T-helper 17 cell (primary cell): ENCODE measurements at regions not wholly inside any gene's neighbourhood (a gene's known extent, or its start where the extent isn't known, plus 50 kb on each side); places are given as distances from the start of the nearest gene placed in this dataset.
A peak's percentile ranks its signal among the peaks of the same experiment; 100 is the strongest.

ENCODE experiments used
- ATAC-seq: fragments of 150-1000 bp; cut with Tn5 transposase; 2 replicates; pipeline ENCODE4 v1.10.0; 2021; ENCODE audit warnings: mild to moderate bottlenecking, moderate library complexity
- DNase-seq, 3 donors: peaks; one replicate each; pipeline versions ENCODE4 v3.0.0 to v3.0.0-alpha.2; 2020 to 2021
- H3K9me3 ChIP-seq: one replicate; pipeline ENCODE4 v1.7.0; 2013; ENCODE audit warnings: low read length, mild to moderate bottlenecking; ENCODE audit not compliant: control insufficient read depth, poor library complexity, severe bottlenecking
- H3K27ac Mint-ChIP-seq: one replicate; pipeline ENCODE4 v1.8.0; 2022; ENCODE audit warnings: mild to moderate bottlenecking, moderate library complexity, mixed read lengths
- H3K27me3 Mint-ChIP-seq: one replicate; pipeline ENCODE4 v1.8.0; 2022; ENCODE audit warnings: mixed read lengths
- H3K36me3 Mint-ChIP-seq: one replicate; pipeline ENCODE4 v1.8.0; 2022; ENCODE audit warnings: low read depth, mixed read lengths
- H3K4me1 Mint-ChIP-seq: one replicate; pipeline ENCODE4 v1.8.0; 2022; ENCODE audit warnings: mild to moderate bottlenecking, mixed read lengths
- H3K4me3 Mint-ChIP-seq: one replicate; pipeline ENCODE4 v1.8.0; 2022; ENCODE audit warnings: mild to moderate bottlenecking, moderate library complexity, mixed read lengths

DNA sequence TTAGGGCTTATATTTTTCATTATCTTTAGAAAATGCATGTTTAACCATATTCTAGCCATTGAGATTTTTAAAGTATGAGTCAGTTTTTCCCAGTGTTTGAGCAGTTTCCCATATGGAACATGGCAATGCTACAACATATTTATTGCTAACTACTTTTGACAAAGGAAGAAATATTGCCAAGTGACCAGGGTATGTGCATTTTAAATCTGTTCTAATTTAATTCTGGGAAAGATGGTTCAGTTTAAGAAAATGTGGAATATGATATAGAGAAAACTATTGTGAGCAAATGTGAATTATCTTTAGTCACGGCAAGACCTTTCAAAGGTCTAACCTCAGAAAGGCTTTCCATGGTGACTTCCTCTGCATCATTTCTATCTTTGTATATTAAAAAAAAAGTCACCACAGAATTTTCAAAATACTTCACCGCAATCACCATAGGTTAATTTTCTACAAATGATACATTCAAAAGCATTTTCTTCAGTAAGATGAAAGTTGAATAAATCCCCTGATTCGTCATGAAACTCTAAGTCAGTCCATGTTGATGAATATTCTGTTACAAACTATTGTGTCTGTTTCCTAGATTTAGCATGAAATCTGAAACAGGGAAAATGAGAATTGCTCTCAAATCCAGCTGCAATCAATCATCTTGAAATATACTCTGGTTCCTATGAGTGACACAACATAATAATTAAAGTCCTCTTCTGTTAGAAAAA lies 2349.0 kb upstream of the TENM3 start:
- Mint-ChIP-seq H3K36me3 (no peaks in the 10 kb centered on the region), H3K27me3 (no peaks in the 10 kb centered on the region), H3K4me1 (no peaks in the 10 kb centered on the region), H3K4me3 (no peak overlapping the region), H3K27ac (no peak overlapping the region)
- no peak for DNase-seq
- H3K9me3 ChIP-seq, result no peaks in the 10 kb centered on the region
- no peak for ATAC-seq

DNA sequence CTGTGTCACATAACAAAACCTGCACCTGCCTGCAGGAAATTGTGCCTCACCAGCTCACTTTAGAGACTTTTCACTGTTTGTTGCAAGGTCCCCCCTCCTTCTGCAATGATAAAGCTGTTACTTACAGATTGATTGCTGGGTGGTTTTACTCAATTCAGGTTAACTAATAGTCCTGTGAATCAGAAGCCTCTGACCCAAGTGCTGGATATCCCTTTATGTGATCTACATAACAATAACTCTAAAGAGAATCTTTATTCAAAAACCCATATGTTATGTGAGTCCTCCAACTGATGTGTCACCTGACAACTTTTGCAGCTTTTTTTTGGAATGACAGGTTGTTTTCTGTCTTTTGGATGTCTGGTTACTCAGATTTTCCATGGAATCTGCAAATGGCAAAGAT lies 2323.6 kb upstream of the TENM3 start:
- ATAC-seq, result no peak
- no peaks in the 10 kb centered on the region for H3K9me3 ChIP-seq
- Mint-ChIP-seq H3K27me3 (no peaks in the 10 kb centered on the region), H3K4me3 (no peak overlapping the region), H3K36me3 (no peaks in the 10 kb centered on the region), H3K27ac (no peak overlapping the region), H3K4me1 (no peaks in the 10 kb centered on the region)
- DNase-seq, result no peak

DNA sequence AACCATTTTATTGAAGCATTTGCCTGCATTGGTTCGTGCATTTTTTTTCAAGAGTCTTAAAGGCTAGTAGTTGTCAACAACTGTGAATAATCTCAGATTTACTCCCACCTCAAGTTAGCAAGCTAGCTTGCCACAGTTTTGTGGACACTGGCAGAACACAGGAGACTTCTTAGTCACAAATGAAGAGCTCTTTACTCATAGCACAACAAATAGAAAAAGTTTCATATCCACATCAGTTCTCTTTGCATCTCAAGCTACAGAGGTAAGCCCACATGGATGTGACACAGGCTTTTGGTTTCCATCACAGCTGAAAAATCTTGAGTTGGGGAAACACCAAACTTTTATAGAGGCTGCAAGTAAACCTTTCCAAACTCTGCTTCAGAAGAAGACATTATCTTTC lies 2315.7 kb upstream of the TENM3 start:
- H3K4me3 Mint-ChIP-seq, result no peak overlapping the region
- peaks cover 2% of the 10 kb centered on the region for H3K9me3 ChIP-seq
- no peaks in the 10 kb centered on the region for H3K36me3 Mint-ChIP-seq
- DNase-seq (no peak), ATAC-seq (no peak)
- H3K4me1 Mint-ChIP-seq, result no peaks in the 10 kb centered on the region
- no peaks in the 10 kb centered on the region for H3K27me3 Mint-ChIP-seq
- H3K27ac Mint-ChIP-seq, result no peak overlapping the region

DNA sequence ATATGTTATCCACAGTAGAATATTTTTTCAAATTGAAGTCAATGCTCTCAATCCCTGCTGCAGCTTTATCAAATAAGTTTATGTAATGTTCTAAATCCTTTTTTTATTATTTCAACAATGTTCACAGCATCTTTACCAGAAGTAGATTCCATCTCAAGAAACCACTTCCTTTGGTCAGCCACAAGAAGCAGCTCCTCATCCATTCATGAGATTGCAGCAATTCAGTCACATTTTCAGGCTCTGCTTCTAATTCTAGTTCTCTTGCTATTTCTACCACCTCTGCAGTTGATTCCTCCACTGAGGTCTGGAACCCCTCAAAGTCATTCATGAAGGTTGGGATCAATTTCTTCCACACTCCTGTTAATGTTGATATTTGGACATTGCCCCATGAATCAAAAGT lies 2301.3 kb upstream of the TENM3 start:
- Mint-ChIP-seq H3K27ac (no peak overlapping the region), H3K36me3 (no peaks in the 10 kb centered on the region), H3K27me3 (no peaks in the 10 kb centered on the region), H3K4me1 (no peaks in the 10 kb centered on the region), H3K4me3 (no peak overlapping the region)
- no peaks in the 10 kb centered on the region for H3K9me3 ChIP-seq
- ATAC-seq (no peak), DNase-seq (no peak)

DNA sequence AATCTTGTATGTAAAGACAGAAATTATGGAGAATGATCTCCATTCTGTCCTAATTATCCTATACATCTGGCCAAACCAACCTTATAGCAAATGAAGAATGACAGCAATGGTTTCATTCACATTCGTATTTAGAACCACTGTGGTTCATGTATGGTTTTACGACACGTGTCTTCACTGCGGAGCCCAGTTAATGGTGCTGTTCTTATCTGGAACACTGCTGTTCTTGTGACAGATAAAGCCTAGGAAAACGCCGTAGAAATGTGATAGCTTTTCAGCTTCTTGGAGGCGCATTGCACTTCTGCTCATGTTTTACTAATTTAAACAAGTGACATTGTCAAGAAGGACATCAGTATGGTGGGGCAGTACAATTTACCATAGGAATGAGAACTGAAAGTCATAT lies 2266.4 kb upstream of the TENM3 start:
- no peaks in the 10 kb centered on the region for H3K4me1 Mint-ChIP-seq
- no peak for ATAC-seq
- H3K27ac Mint-ChIP-seq, result no peak overlapping the region
- H3K4me3 Mint-ChIP-seq, result no peak overlapping the region
- no peaks in the 10 kb centered on the region for H3K9me3 ChIP-seq
- no peaks in the 10 kb centered on the region for H3K36me3 Mint-ChIP-seq
- DNase-seq, result no peak
- H3K27me3 Mint-ChIP-seq, result no peaks in the 10 kb centered on the region

DNA sequence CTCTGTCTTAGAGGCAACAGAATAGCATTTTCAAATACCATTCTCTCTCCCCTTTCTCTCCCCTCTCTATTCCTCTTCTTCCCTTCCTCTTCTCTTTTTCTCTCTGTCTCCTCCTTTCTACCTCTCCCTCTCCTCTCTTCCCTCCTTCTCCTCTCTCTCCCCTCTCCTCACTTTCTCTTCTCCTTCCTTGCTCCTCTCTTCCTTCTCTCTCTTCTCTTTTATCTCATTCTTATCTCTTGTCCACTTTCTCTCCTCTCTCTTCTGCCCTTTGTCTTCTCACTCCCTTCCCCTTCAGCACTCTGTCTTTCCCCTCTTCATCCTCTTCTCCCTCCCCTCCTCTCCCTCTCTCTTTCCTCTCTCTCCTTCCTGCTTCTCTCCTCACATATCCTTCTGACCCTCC lies 2265.8 kb upstream of the TENM3 start:
- Mint-ChIP-seq H3K4me1 (no peaks in the 10 kb centered on the region), H3K4me3 (no peak overlapping the region), H3K27me3 (no peaks in the 10 kb centered on the region), H3K27ac (no peak overlapping the region), H3K36me3 (no peaks in the 10 kb centered on the region)
- DNase-seq, result no peak
- no peak for ATAC-seq
- H3K9me3 ChIP-seq, result peaks cover 2% of the 10 kb centered on the region

DNA sequence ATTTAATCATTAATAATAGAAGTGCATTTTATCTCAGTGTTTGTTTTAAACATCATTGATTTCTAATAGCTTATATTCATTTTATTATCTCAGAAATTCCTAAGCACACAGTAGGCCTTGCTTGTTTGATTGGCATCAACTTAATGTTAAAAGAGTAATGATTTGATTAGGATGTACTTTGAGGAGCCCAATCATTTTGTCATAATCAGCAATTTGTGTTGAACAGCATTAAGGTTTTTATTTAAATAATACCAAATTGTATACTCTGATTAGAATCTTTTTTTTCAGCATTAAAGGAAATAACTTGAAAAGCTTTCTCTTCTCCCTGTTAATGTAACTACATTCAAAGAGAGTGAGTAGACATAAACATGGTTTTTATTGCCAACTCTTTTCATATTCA lies 2262.0 kb upstream of the TENM3 start:
- ATAC-seq, result no peak
- no peak for DNase-seq
- Mint-ChIP-seq H3K4me3 (no peak overlapping the region), H3K36me3 (no peaks in the 10 kb centered on the region), H3K4me1 (no peaks in the 10 kb centered on the region), H3K27me3 (no peaks in the 10 kb centered on the region), H3K27ac (no peak overlapping the region)
- peaks cover 2% of the 10 kb centered on the region for H3K9me3 ChIP-seq

DNA sequence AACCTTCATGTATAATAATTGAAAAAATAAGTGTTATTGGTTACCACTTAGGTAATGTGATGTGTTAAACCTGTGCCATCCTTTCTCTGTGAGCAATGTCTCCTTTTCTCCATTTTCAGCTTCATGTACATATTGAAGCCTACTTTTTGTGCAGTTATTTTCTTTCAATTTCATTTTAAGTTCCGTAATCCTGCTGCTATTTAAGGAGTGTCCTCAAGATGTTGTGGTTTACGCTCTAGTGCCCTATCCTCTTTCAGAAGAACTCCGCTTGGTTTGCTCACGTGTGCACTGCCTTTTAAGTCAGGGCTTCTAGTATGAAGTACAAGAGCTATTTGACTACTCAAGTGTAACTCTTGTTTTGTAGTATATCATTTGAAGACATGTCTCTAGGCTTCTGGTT lies 2253.2 kb upstream of the TENM3 start:
- no peak for DNase-seq
- ATAC-seq, result peak; percentile 53
- no peaks in the 10 kb centered on the region for H3K36me3 Mint-ChIP-seq
- no peaks in the 10 kb centered on the region for H3K27me3 Mint-ChIP-seq
- H3K4me3 Mint-ChIP-seq, result no peak overlapping the region
- H3K4me1 Mint-ChIP-seq, result no peaks in the 10 kb centered on the region
- H3K9me3 ChIP-seq, result no peaks in the 10 kb centered on the region
- H3K27ac Mint-ChIP-seq, result no peak overlapping the region

DNA sequence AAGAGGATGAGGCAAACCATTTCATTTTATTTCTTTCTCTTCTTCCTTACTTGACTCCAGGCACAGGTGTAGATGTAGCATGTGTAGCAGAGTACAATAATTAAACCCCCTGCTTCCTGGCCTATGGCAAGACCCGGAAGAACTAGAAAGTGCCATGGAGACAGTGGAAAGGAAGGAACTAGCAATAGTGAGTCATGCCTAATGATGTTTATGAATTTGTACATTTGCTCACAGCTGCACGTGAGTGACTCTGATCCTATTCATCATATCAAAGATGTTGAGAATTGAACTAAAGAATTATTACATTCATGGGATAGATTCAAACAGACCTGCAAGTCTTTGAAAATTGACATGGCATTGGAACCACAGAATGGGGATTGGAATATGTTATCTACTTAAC lies 2233.9 kb upstream of the TENM3 start:
- no peak overlapping the region for H3K4me3 Mint-ChIP-seq

DNA sequence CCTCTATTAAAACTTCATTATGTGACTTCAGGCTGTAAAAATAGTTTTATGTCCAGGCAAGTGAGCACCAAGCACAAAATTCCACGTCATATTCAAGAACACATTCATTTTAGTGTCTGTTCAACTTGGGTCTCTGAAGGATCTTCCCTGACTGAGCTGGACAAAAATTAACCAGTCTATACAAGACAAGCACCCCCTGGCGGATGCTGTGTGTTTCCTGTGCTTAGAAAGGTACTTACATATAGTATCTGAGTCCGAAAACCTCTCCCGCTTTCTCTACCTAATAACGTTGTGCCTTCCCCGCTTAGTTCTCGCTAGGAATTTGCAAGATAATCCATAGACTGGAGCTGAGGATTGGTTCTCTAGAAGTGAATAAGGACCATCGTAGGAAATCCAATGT lies 2214.5 kb upstream of the TENM3 start:
- no peak overlapping the region for H3K27ac Mint-ChIP-seq
- ATAC-seq (no peak), DNase-seq (no peak)
- H3K27me3 Mint-ChIP-seq, result no peaks in the 10 kb centered on the region
- H3K4me3 Mint-ChIP-seq, result no peak overlapping the region
- no peaks in the 10 kb centered on the region for H3K9me3 ChIP-seq
- no peaks in the 10 kb centered on the region for H3K4me1 Mint-ChIP-seq
- H3K36me3 Mint-ChIP-seq, result no peaks in the 10 kb centered on the region

More for the DNA sequence above, 2233.9 kb upstream of the TENM3 start:
- H3K27me3 Mint-ChIP-seq, result no peaks in the 10 kb centered on the region
- no peak for DNase-seq
- H3K27ac Mint-ChIP-seq, result no peak overlapping the region
- H3K36me3 Mint-ChIP-seq, result no peaks in the 10 kb centered on the region
- no peaks in the 10 kb centered on the region for H3K4me1 Mint-ChIP-seq
- no peak for ATAC-seq
- H3K9me3 ChIP-seq, result no peaks in the 10 kb centered on the region

DNA sequence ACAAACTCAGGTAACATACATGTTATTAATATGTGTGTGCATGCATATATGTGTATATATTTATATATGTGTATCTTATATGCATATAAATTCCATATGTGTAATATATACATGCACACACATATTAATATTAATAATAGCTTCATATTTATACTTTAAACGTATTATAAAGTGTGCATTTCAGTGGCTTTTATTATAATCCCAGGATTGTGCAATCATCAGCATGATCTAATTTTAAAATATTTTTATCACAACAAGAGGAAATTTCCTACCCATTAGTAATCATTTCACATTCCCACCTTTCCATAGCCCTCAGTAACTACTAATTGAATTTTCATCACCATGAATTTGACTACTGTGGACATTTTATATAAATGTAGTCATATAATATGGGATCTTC lies 2211.9 kb upstream of the TENM3 start:
- Mint-ChIP-seq H3K27me3 (no peaks in the 10 kb centered on the region), H3K36me3 (no peaks in the 10 kb centered on the region), H3K4me3 (no peak overlapping the region), H3K4me1 (no peaks in the 10 kb centered on the region), H3K27ac (no peak overlapping the region)
- ATAC-seq (no peak), DNase-seq (no peak)
- no peaks in the 10 kb centered on the region for H3K9me3 ChIP-seq

DNA sequence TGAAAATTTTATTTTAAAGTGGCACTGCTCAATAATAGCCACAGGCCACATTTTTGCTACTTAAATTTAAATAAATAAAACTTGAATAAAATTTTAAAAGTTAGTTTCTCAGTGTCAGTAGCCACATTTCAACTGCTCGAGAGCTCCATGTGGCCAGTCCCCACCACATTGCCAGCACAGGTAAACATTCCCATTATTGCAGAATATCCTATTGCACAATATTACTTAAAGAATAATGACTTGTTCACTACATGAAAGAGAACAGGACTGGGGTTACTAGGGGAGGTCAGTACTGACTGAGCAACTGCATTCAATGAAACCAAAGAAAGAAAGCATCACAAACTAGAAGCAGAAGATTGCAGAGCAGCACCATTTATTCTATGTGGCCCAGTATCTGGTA lies 2201.6 kb upstream of the TENM3 start:
- Mint-ChIP-seq H3K27ac (no peak overlapping the region), H3K4me1 (no peaks in the 10 kb centered on the region), H3K27me3 (no peaks in the 10 kb centered on the region)

DNA sequence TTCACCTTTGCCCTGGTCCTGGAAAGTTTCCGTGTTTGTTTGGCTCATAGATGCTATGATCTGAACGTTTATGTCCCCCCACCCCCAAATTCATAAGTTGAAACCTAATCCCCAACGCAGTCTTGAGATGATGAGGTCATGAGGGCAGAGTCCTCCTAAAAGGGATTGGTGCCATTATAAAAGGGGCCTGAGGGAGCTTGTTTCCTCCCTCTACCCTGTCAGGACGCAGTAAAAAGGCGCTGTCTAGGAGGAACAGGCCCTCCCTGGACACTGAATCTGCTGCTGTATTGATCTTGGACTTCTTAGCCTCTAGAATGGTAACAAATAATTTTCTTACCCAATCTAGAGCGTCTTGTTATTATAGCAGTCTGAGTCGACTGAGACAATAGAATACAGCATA lies 2190.6 kb upstream of the TENM3 start:
- Mint-ChIP-seq H3K36me3 (no peaks in the 10 kb centered on the region), H3K27ac (no peak overlapping the region)
- ATAC-seq, result no peak

More for the DNA sequence above, 2201.6 kb upstream of the TENM3 start:
- Mint-ChIP-seq H3K36me3 (no peaks in the 10 kb centered on the region), H3K4me3 (no peak overlapping the region)
- DNase-seq, result no peak
- no peak for ATAC-seq
- no peaks in the 10 kb centered on the region for H3K9me3 ChIP-seq

DNA sequence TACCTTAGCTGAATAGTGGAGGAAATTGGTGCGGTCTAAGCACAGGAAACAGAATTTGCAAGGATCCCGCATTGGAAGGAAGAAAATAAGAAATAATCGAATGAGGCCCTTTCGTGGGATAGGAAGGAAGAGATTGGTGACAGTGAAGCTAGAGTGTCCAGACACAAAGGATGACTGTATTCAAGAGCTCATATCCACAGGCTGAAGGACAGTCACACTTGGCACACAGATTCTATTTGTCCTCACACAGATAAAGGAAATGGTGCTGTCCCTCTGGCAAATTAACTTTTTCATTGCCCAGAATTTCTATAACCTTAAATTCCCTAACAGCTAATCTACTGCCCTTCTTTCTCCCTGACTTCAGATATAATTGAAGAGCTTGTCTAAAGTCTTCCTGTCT lies 2188.9 kb upstream of the TENM3 start:
- no peak overlapping the region for H3K27ac Mint-ChIP-seq
- H3K4me3 Mint-ChIP-seq, result no peak overlapping the region
- H3K36me3 Mint-ChIP-seq, result no peaks in the 10 kb centered on the region
- H3K4me1 Mint-ChIP-seq, result peaks cover 3% of the 10 kb centered on the region
- ATAC-seq (no peak), DNase-seq (no peak)
- peaks cover 14% of the 10 kb centered on the region for H3K27me3 Mint-ChIP-seq
- H3K9me3 ChIP-seq, result no peaks in the 10 kb centered on the region

More for the DNA sequence above, 2190.6 kb upstream of the TENM3 start:
- H3K9me3 ChIP-seq, result no peaks in the 10 kb centered on the region
- no peak for DNase-seq
- Mint-ChIP-seq H3K27me3 (peaks cover 11% of the 10 kb centered on the region), H3K4me3 (no peak overlapping the region), H3K4me1 (peaks cover 3% of the 10 kb centered on the region)
